Lung (tissue), 11 donors: ENCODE measurements at regions not wholly inside any gene's neighbourhood (a gene's known extent, or its start where the extent isn't known, plus 50 kb on each side); places are given as distances from the start of the nearest gene placed in this dataset.

Source experiments
- ATAC-seq: fragments of 200-7000 bp; cut with Tn5 transposase; one replicate; pipeline ENCODE4 v1.9.1; 2020; ENCODE audit warnings: moderate number of reproducible peaks; ENCODE audit not compliant: insufficient read depth, low FRiP score
- DNase-seq, 3 donors: peaks; one replicate each; pipeline ENCODE4 v3.0.0-alpha.2; 2013 to 2017
- H3K27ac ChIP-seq, 2 donors: one replicate each; pipeline ENCODE4 v1.5.1; 2013; ENCODE audit warnings: mild to moderate bottlenecking in 2 of 2, moderate library complexity in 2 of 2, control low read depth in 1 of 2, inconsistent platforms in 1 of 2, low read depth in 1 of 2, low read length in 1 of 2
- H3K27me3 ChIP-seq, 3 donors: one replicate each; pipeline ENCODE4 v1.5.1; 2013; ENCODE audit warnings: low read length in 2 of 3; ENCODE audit not compliant: control insufficient read depth in 3 of 3, insufficient read depth in 3 of 3
- H3K36me3 ChIP-seq, 4 donors: one replicate each; pipeline ENCODE4 v1.5.1; 2013; ENCODE audit warnings: low read length in 4 of 4, mild to moderate bottlenecking in 1 of 4, moderate library complexity in 1 of 4; ENCODE audit not compliant: control insufficient read depth in 4 of 4, insufficient read depth in 4 of 4
- H3K4me1 ChIP-seq, 5 donors: one replicate each; pipeline ENCODE4 v1.5.1; 2013; ENCODE audit warnings: low read length in 5 of 5, mild to moderate bottlenecking in 2 of 5, moderate library complexity in 1 of 5; ENCODE audit not compliant: control insufficient read depth in 5 of 5, insufficient read depth in 5 of 5
- H3K4me3 ChIP-seq: one replicate; pipeline ENCODE4 v1.5.1; 2013; ENCODE audit warnings: mild to moderate bottlenecking, control low read depth, moderate library complexity
- H3K9ac ChIP-seq, 2 donors: one replicate each; pipeline ENCODE4 v1.5.1; 2013; ENCODE audit warnings: low read length in 2 of 2, control low read depth in 1 of 2; ENCODE audit not compliant: insufficient read depth in 1 of 2
- H3K9me3 ChIP-seq, 4 donors: one replicate each; pipeline ENCODE4 v1.5.1; 2013; ENCODE audit warnings: low read length in 3 of 4, mild to moderate bottlenecking in 1 of 4, moderate library complexity in 1 of 4; ENCODE audit not compliant: control insufficient read depth in 4 of 4, insufficient read depth in 3 of 4
- WGBS, 2 donors: extraction: QIAGEN DNeasy Blood & Tissue Kit; methylation state at CpG; one replicate each; pipeline ENCODE4 v1.1.7; 2013; 5-methylcytosine and 5-hydroxymethylcytosine counted together
- TF ChIP-seq, protein P1 (sequence below): IDR thresholded peaks from 2 replicates; pipeline ENCODE4 v1.5.1; 2012; ENCODE audit warnings: mild to moderate bottlenecking; ENCODE audit errors: control extremely low read depth, extremely low read depth
- donor health status: control.
- donor health status: control.
- donor health status: Bipolar disorder and iron deficiency.
- donor health status: healthy.
- donor health status: DM: yes; HTN: yes; CAD: no.

DNA sequence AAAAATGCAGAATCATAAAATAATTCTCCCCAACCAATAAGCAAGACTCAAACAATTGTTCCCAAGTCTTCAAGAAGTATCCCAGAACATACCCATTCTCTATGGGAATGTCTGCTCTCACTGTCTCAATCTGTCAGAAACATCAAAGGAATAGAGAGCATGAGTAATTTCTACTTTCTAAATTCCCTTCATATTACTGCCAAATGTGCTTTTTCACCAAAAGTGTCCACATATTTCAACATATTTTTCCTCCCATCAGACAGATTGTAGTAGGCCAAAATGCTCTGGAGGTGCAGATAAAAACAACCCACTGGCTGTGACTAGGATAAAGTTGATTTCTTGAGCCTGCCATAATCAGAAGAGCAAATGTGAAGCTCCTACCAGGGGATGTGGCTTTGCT is 692.0 kb upstream of the FAM241A start:
- Histone ChIP-seq H3K27me3 (no peaks in the 10 kb centered on the region), H3K9me3 (no peaks in the 10 kb centered on the region), H3K27ac (no peak overlapping the region), H3K4me3 (no peak overlapping the region), H3K36me3 (no peaks in the 10 kb centered on the region), H3K9ac (no peak overlapping the region), H3K4me1 (no peaks in the 10 kb centered on the region)
- no peak for ATAC-seq
- TF ChIP-seq, protein P1, sequence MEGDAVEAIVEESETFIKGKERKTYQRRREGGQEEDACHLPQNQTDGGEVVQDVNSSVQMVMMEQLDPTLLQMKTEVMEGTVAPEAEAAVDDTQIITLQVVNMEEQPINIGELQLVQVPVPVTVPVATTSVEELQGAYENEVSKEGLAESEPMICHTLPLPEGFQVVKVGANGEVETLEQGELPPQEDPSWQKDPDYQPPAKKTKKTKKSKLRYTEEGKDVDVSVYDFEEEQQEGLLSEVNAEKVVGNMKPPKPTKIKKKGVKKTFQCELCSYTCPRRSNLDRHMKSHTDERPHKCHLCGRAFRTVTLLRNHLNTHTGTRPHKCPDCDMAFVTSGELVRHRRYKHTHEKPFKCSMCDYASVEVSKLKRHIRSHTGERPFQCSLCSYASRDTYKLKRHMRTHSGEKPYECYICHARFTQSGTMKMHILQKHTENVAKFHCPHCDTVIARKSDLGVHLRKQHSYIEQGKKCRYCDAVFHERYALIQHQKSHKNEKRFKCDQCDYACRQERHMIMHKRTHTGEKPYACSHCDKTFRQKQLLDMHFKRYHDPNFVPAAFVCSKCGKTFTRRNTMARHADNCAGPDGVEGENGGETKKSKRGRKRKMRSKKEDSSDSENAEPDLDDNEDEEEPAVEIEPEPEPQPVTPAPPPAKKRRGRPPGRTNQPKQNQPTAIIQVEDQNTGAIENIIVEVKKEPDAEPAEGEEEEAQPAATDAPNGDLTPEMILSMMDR = no peak
- no peak for DNase-seq

DNA sequence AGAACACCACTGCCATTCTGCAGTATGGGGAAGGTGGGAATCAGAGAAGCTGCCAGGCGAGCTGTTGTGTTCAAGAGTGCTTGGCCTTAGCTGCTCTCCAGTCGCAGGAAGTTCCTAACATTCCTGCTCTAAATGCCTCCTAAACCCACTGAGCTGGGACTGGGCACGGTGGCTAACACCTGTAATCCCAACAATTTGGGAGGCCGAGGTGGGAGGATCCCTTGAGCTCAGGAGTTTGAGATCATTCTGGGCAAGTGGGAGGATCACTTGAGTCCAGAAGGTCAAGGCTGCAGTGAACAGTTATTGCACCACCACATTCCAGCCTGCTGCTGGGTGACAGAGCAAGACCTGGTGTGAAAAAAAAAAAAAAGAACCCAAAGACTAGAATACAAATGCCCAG is 690.3 kb upstream of the FAM241A start:
- 52 to 69% methylated on average over 4 of the region's 4 CpGs for WGBS, 2 donors
- no peaks in the 10 kb centered on the region for H3K9me3 ChIP-seq
- H3K4me3 ChIP-seq = no peak overlapping the region
- no peak overlapping the region for H3K9ac ChIP-seq
- DNase-seq (peak in 1 of 3 donors; percentile 5), ATAC-seq (no peak)
- H3K27ac ChIP-seq = no peak overlapping the region
- no peaks in the 10 kb centered on the region for H3K27me3 ChIP-seq
- H3K4me1 ChIP-seq = no peaks in the 10 kb centered on the region
- H3K36me3 ChIP-seq = no peaks in the 10 kb centered on the region
- TF ChIP-seq, protein P1 = no peak

DNA sequence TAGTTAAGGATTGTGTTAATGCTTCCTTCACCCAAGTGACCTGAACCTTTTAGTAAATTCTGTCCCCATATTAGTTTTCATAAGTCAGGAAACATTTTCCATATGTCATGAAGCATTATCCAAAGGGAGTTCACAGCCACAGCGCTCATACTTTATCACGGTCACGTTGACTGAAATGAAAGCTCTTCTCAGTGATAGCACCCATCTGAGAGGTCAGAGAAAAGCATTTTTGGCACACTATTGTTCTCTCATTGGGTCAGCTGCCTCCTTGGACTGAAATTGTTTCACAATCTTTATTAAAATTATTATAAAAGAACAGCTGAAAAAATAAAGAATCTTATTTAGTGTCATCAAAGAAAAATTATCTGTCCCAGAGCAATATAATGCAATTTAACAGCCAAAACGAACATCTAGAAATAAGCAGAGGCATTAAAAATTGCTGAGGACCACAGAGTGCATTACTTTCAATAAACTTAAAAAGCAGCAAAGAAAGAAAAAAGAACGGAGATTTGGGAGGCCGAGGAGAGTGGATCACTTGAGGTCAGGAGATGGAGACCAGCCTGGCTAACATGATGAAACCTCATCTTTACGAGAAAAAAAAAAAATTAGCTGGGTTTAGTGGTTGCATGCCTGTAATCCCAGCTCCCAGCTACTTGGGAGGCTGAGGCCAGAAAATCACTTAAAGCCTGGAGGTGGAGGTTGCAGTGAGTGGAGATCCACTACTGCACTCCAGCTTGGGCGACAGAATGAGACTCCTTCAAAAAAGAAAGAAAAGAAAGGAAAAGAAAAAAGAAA is 680.8 kb upstream of the FAM241A start:
- DNase-seq (peak in 1 of 3 donors; percentile 2), ATAC-seq (no peak)
- WGBS, 2 donors = 64 to 75% methylated on average over 8 of the region's 8 CpGs
- no peaks in the 10 kb centered on the region for H3K36me3 ChIP-seq
- no peaks in the 10 kb centered on the region for H3K4me1 ChIP-seq
- H3K27ac ChIP-seq = no peak overlapping the region
- TF ChIP-seq, protein P1 = no peak
- H3K9me3 ChIP-seq = peaks cover 0 to 11% (median 1%) of the 10 kb centered on the region in 4 donors
- H3K27me3 ChIP-seq = no peaks in the 10 kb centered on the region
- no peak overlapping the region for H3K9ac ChIP-seq
- H3K4me3 ChIP-seq = no peak overlapping the region
